Stimulated activated CD4-positive, alpha-beta T cell treated with anti-CD3 and anti-CD28 coated beads, TNF-alpha, amount 100 ng/mL, for 24 hours (primary cell): ENCODE measurements at regions not wholly inside any gene's neighbourhood (a gene's known extent, or its start where the extent isn't known, plus 50 kb on each side); places are given as distances from the start of the nearest gene placed in this dataset.
"Not testable (repeated sequence)": the region's sequence is repeated elsewhere in the genome, so short reads cannot be mapped to it uniquely, and the experiment has no call there.

Experiments
- DNase-seq, 3 experiments: peaks; one replicate each; pipeline ENCODE4 v3.0.0-alpha.2; 2020; ENCODE audit warnings: low read depth in 3 of 3

- DNase-seq = no peak
These were observed 73.3 kb upstream of the UBE2E2 start for GRCh38 chr3:23129817-23130216.

GRCh38 chr3:23130406-23130805 is 72.7 kb upstream of the UBE2E2 start:
- no peak for DNase-seq

- no peak for DNase-seq
These were observed 67.9 kb upstream of the UBE2E2 start for GRCh38 chr3:23135026-23135785.

GRCh38 chr3:23136054-23136453 is 67.1 kb upstream of the UBE2E2 start:
- no peak for DNase-seq

- DNase-seq = not testable (repeated sequence)
These were observed 59.1 kb upstream of the UBE2E2 start for GRCh38 chr3:23144051-23144450.

GRCh38 chr3:23146163-23146562 is 57.0 kb upstream of the UBE2E2 start:
- DNase-seq = no peak

- no peak for DNase-seq
These were observed 50.1 kb upstream of the UBE2E2 start for GRCh38 chr3:23152989-23153388.
